HG02943 (cell line): ENCODE measurements at regions not wholly inside any gene's neighbourhood (a gene's known extent, or its start where the extent isn't known, plus 50 kb on each side); places are given as distances from the start of the nearest gene placed in this dataset.

ENCODE experiments used
- ATAC-seq: cut with Tn5 transposase; IDR thresholded peaks from one replicate; pipeline ENCODE4 v1.9.1; 2021; ENCODE audit warnings: mild to moderate bottlenecking, low read depth, moderate library complexity; ENCODE audit not compliant: unreplicated experiment

- no peak for ATAC-seq
Observed at GRCh38 chr2:59674100-59674499, 879.4 kb downstream of the BCL11A start.

- no peak for ATAC-seq
Observed at GRCh38 chr2:59665021-59665420, 888.4 kb downstream of the BCL11A start.

GRCh38 chr2:59662127-59662861 lies 891.2 kb downstream of the BCL11A start:
- ATAC-seq: no peak

DNA sequence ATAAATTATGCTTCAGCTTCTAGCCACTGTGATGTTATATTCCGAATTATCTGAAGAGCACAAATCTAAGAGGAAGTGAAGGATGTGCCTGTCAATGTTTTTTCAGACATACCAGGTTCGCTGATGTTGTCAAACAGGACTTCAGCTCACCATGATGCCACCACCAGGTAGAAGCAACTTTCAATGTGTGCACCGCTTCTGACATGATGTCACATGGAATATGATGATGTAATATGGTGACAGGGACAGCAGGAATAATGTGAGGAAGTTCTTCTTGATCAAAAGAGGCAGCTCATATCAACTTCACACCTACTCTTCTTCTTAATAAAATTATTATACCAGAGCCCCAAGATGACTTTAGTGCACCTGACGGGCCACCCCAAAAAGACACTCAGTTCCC lies 893.2 kb downstream of the BCL11A start:
- no peak for ATAC-seq

DNA sequence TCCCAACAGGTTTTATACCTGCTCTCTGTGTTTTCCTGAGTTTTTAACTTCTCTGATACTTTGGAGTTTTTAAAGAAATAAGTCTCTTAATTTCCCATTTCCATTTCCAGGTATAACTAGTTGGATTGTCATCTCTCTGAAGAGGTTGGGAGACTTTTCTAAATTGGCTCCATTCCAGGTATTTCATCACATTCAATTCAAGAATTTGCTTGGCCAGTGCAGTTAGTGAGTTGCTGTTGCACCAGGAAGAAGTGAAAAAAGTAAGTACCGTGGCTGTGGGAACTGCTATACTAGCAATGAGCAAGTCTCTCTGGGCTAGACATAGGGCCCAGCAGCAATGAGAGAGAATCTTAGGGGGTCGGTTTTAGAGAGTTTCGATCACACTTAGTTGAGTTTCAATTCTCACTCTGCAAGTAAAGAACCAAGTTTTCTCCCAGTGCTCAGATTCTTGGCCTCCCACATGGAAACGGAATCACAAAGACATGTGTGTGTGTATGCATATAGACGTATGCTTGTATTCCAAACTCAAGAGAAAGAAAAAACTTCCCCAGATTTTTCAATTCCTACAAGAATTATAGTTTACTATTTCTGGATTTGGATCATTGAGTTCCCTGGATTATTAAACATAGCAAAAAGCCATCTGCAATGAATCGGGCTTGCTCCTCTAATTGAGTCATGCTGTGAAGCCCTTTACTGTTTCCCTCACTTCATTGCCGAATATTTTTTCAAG lies 894.4 kb downstream of the BCL11A start:
- no peak for ATAC-seq

DNA sequence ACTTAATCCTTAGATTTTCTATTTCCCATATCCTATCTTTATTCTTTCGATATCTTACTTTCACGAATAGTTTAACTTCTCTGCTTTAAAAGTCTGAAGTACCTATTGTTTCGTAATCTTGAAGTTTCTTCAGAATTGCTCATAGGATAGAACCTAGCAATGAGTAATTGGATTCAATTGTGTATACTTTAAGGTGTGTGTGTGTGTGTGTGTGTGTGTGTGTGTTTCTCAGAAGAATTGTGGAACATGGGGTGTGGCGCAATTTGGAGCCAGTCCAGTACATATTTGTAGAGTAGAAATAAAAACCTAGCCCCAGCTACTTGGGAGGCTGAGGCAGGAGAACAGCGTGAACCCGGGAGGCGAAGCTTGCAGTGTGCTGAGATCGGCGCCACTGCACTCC lies 897.6 kb downstream of the BCL11A start:
- no peak for ATAC-seq

DNA sequence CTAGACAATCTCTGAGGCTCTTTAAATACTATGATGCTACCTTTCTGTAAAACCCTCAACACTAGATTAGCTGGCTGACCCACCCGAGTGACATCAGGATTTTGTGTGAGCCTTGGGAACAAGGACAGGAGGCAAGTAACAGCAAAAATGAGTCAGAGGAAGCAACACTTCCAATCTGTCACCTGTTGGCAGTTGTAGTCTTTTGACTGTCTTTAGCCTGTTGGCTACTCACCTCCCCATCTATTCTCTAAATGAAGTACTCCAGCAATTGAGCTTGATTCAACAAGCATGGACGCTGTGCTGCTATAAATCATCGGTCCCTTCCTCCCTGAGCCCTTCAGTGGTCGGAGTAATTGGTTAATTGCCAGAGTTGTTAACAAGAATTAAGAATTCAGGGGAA lies 898.7 kb downstream of the BCL11A start:
- ATAC-seq: no peak

DNA sequence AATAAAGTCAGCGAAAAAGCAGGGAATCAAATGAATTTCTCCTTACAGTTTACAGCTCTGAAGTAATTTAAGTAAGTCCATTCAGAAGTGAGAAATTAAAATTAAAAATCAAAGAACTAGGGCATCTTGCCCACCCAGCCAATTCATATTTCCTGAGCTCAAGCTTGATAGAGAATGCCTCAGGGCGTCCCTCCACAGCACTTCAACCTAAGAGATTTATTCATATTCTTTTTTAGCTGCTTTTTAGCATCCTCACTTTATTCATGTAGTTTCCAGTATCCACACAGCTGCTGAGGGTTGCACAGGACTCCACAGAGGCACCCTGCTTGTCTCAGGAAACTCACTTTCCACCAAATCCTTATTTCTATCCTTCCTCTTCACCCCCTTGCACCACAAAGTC lies 900.3 kb downstream of the BCL11A start:
- ATAC-seq: no peak

DNA sequence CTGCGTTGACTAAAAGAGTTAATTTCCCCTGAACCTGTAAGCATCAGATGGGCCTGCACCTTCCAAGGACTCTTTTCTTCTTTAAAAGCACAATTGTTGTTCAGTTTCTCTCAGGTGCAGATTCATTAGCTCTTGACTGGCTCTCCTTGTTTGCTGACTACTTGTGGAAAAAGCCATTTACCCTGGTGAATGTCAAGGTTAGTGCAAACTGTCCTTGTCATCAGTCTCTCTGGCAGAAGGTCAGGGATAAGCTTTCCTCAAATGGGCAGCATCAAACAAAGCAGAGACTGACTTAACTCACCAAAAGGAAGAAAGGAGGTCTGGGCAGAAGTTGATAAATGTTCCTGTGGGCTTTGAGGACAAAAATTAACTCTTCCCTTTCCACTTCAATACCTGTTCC lies 922.7 kb downstream of the BCL11A start:
- no peak for ATAC-seq

DNA sequence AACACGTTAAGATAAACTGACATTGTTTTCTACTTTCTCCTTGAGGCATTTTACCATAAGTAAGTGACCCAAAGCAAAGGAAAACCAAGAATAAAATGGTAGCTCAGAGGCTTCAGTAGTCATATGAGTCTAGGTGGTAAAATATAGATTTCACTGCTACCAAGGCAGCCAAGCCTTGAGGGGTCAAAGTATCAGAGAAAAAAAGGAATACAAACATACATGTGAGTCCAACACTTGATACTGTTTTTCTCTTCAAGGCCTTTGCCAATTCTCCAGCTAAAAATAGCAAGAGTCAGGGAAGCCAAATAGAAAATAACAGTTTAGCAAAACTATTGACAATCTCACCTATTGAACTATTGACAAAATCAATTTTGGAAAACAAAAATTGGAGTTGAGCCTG lies 925.9 kb downstream of the BCL11A start:
- ATAC-seq: no peak

DNA sequence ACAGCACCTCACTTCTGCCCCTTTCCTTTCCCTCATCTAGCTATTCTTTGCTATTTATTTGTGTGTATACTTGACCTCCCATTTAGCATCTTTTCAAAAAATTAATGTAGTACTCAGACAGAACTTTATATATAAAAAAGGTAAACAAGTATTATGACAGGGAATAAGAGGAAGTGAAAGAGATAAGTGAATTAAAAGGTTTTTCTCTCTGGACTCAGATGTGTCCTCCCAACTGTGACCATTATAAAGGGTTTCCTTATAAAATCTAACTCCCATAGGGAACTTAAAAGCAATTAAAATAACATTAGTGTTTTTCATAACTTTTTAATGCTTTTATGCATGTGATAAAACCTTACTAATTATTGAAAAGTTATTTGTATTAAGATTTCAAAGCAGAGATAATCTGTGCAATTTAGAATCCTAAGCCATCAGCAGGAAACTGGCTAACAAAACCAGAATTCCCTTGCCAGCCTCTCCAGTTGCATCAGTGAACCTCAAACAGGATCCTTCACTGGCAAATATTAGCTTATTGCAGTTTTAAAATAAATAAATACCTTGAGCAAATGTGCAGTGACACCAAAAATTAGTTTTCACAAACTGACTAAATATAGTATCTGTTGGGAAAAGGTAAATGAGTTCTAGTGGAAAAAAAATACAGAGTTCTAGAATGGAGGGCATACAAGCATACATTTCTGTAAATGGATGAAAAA lies 930.7 kb downstream of the BCL11A start:
- no peak for ATAC-seq

GRCh38 chr2:59604123-59604522 lies 949.3 kb downstream of the BCL11A start:
- no peak for ATAC-seq

GRCh38 chr2:59594671-59595222 lies 958.7 kb downstream of the BCL11A start:
- no peak for ATAC-seq

- no peak for ATAC-seq
Observed at GRCh38 chr2:59590798-59591197, 962.7 kb downstream of the BCL11A start.

- no peak for ATAC-seq
Observed at GRCh38 chr2:59589881-59590280, 963.6 kb downstream of the BCL11A start.

- no peak for ATAC-seq
Observed at GRCh38 chr2:59588286-59588685, 965.2 kb downstream of the BCL11A start.

GRCh38 chr2:59586176-59586575 lies 967.3 kb downstream of the BCL11A start:
- ATAC-seq: no peak

GRCh38 chr2:59585655-59586054 lies 967.8 kb downstream of the BCL11A start:
- ATAC-seq: no peak

DNA sequence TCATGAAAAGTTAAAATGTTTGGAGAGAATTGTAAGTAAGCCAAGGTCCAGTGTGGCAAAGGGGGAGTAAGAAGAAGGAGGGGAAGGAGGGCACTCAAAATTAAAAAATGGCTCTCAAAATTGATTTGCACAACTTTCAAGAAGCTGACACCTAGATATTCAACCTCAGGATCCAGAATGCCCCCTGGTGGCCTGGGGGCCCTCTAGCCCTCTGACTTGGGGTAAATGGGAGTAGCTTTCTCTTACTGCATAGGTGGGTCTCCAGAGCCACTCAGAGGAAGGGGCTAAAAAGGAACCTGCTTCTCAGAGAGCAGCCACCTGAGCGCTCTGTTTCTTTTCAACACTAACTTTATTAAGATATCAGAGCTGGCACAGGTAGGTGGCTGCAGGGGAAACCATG lies 968.5 kb downstream of the BCL11A start:
- ATAC-seq: no peak

GRCh38 chr2:59583173-59583765 lies 970.2 kb downstream of the BCL11A start:
- ATAC-seq: no peak

DNA sequence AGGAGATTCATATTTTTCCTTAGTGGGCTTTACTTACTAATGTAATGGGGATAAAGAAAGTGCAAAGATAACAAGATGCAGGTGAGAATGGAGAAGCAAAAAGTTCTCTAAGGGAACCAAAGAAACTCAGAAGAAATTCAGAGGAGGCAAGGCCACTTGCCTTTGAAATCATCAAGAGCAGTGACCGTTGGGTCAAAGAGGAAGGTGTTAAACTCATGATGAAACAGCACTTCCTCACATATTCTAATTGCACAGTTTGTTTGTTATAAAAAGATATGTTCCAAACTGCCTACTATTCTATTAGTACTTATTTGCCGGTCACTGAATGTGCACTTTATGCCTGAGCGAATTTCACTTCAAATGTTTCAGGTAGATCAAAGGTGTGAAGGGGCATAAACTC lies 975.1 kb downstream of the BCL11A start:
- no peak for ATAC-seq
